ENCODE measurements at regions not wholly inside any gene's neighbourhood (a gene's known extent, or its start where the extent isn't known, plus 50 kb on each side); places are given as distances from the start of the nearest gene placed in this dataset.

- FAIRE-seq (no peak), DNase-seq (ENCODE audit: low read depth in 1 of 2, low spot score in 2 of 2) (no peak)
- TF ChIP-seq TCF12 (IDR thresholded peaks at IDR 0.05; ENCODE audit: low read depth, low read length) = no peak
- peaks cover 7% of the 10 kb centered on the region; the same call in 1 of the 2 replicates for H3K23me2 ChIP-seq (ENCODE audit: low read depth, low read length)
- no peak overlapping the region; the same call in 1 of the 2 replicates for H4K8ac ChIP-seq (ENCODE audit: extremely low read depth, insufficient read depth, low read length)
- no peak overlapping the region for H2BK20ac ChIP-seq (ENCODE audit: low read length)
- no peak overlapping the region for H3K9ac ChIP-seq (replicated peaks in 1 of 4; ENCODE audit: extremely low read depth in 1 of 4, low read depth in 3 of 4, low read length in 3 of 4)
- H3K27ac ChIP-seq (ENCODE audit: low read depth, low read length) = no peak overlapping the region
- no peak overlapping the region for H3K18ac ChIP-seq (ENCODE audit: extremely low read depth, low read length)
- H3K4me3 ChIP-seq (ENCODE audit: extremely low read depth in 1 of 4, insufficient read depth in 2 of 4, low read depth in 3 of 4, low read length in 4 of 4) = no peak overlapping the region
- no peaks in the 10 kb centered on the region for H3K79me1 ChIP-seq (ENCODE audit: low read depth, low read length)
- no peaks in the 10 kb centered on the region for H3K36me3 ChIP-seq (ENCODE audit: control insufficient read depth in 2 of 4, insufficient read depth in 4 of 4, low read length in 3 of 4)
- H3K56ac ChIP-seq (replicated peaks; ENCODE audit: insufficient read length, low read depth, low read length) = no peak overlapping the region
- H3K79me2 ChIP-seq (ENCODE audit: control insufficient read depth in 1 of 2, insufficient read depth in 2 of 2, low read length in 2 of 2) = no peaks in the 10 kb centered on the region
- WGBS, 2 experiments (ENCODE audit: extremely low coverage in 1 of 2, insufficient coverage in 1 of 2, insufficient read length in 1 of 2, insufficient replicate concordance in 2 of 2, low coverage in 1 of 2, low lambda C conversion rate in 2 of 2, missing lambda C conversion rate in 1 of 2) = 95% methylated on average over 5 of the region's 5 CpGs; no CpG with 5 or more reads in 1 of the 2 experiments
- CTCF ChIA-PET (ENCODE audit: partially characterized antibody) = interaction anchor here (1.0 to 1.7 kb wide), 3 partner anchors 11 to 488 kb away, joined by 3 to 4 read pairs (median 3); no protein-coding TSS in a partner anchor
- H2BK120ac ChIP-seq (replicated peaks; ENCODE audit: low read depth, low read length) = no peak overlapping the region
- H4K5ac ChIP-seq (ENCODE audit: insufficient read length, low read depth, low read length) = no peak overlapping the region
- no peak overlapping the region for H2BK15ac ChIP-seq (ENCODE audit: low read length)
- H3K4me2 ChIP-seq (ENCODE audit: insufficient read depth in 1 of 2, low read depth in 2 of 2, low read length in 2 of 2) = no peak overlapping the region
- H3K14ac ChIP-seq (ENCODE audit: insufficient read length) = no peak overlapping the region
- peaks cover under 1 to 10% (median 5%) of the 10 kb centered on the region in 4 experiments; a peak in 6 of 7 replicates for H3K4me1 ChIP-seq (replicated peaks in 1 of 4; ENCODE audit: control insufficient read depth in 3 of 4, insufficient read depth in 4 of 4, low read length in 3 of 4)
- no peak overlapping the region for H4K91ac ChIP-seq (replicated peaks; ENCODE audit: insufficient read length, low read length)
- peaks cover 0 to 2% of the 10 kb centered on the region in 2 experiments for H4K20me1 ChIP-seq (replicated peaks in 1 of 2; ENCODE audit: control insufficient read depth in 1 of 2, insufficient read depth in 2 of 2, low read length in 2 of 2)
- no peaks in the 10 kb centered on the region for H3K9me3 ChIP-seq (ENCODE audit: insufficient read depth in 2 of 2, low read depth in 1 of 2, low read length in 1 of 2)
- no peak overlapping the region for H3K23ac ChIP-seq (ENCODE audit: insufficient read length)
- no peak overlapping the region for H2BK5ac ChIP-seq (ENCODE audit: low read depth, low read length)
- POLR2A ChIA-PET (ENCODE audit: partially characterized antibody) = no interaction called here
- H2BK12ac ChIP-seq (ENCODE audit: low read depth, low read length) = no peak overlapping the region
- H2AK5ac ChIP-seq (ENCODE audit: low read depth, low read length) = no peak overlapping the region
- H3K4ac ChIP-seq (replicated peaks; ENCODE audit: insufficient read length, low read depth, low read length) = no peak overlapping the region
- no peak overlapping the region for H2AFZ ChIP-seq (ENCODE audit: low read length)
- H3K27me3 ChIP-seq (replicated peaks in 1 of 4; ENCODE audit: control insufficient read depth in 3 of 4, extremely low read depth in 1 of 4, insufficient read depth in 3 of 4, low read length in 3 of 4) = peaks cover 13 to 25% (median 24%) of the 10 kb centered on the region in 4 experiments
Measured at GRCh38 chr19:30219702-30220101, 152.5 kb upstream of the ZNF536 start.

Data from H1 (cell line).